ENCODE measurements at regions not wholly inside any gene's neighbourhood (a gene's known extent, or its start where the extent isn't known, plus 50 kb on each side); places are given as distances from the start of the nearest gene placed in this dataset.

GRCh38 chr20:11144114-11144950, 470.5 kb upstream of the JAG1 start:
- no peak overlapping the region for H2AFZ ChIP-seq
- DNase-seq: no peak

GRCh38 chr20:11145616-11146015, 471.8 kb upstream of the JAG1 start:
- no peak overlapping the region for H3K4me3 ChIP-seq
- H3K27me3 ChIP-seq (ENCODE audit: insufficient read depth, low read depth): no peaks in the 10 kb centered on the region
- no peak overlapping the region for H3K27ac ChIP-seq
- POLR2A ChIA-PET (ENCODE audit: unreplicated experiment): no interaction called here
- no peak for TF ChIP-seq CTCF (conservative IDR thresholded peaks at IDR 0.05)
- no peak for TF ChIP-seq EZH2 (IDR thresholded peaks at IDR 0.05; ENCODE audit: low read depth)
- H3K4me1 ChIP-seq (replicated peaks; ENCODE audit: insufficient read depth): 0 out of 2 replicates have a peak, but pooled peaks cover 2% of the 10 kb centered on the region
- no peak for DNase-seq
- no peaks in the 10 kb centered on the region for H3K79me2 ChIP-seq (ENCODE audit: low read depth)
- H3K9me3 ChIP-seq (ENCODE audit: insufficient read depth, low read depth): no peaks in the 10 kb centered on the region
- no peaks in the 10 kb centered on the region for H4K20me1 ChIP-seq (ENCODE audit: insufficient read depth)
- no peaks in the 10 kb centered on the region for H3F3A ChIP-seq (ENCODE audit: insufficient read depth, low read depth)
- CTCF ChIA-PET: no interaction called here
- no TSS peak for BruUV-seq (replicated peaks)
- no peak overlapping the region for H2AFZ ChIP-seq
- no peaks in the 10 kb centered on the region for H3K36me3 ChIP-seq (ENCODE audit: low read depth)
- intact Hi-C loops (cut with micrococcal nuclease; ENCODE audit: unreplicated experiment): no loop called here
- H3K9me2 ChIP-seq (ENCODE audit: insufficient read depth): 0 out of 2 replicates have a peak, but pooled peaks cover 4% of the 10 kb centered on the region
- no peak overlapping the region for H3K4me2 ChIP-seq

More at GRCh38 chr20:11144114-11144950, 470.5 kb upstream of the JAG1 start:
- Histone ChIP-seq H3K27ac (no peak overlapping the region), H3K9me3 (ENCODE audit: insufficient read depth, low read depth) (no peaks in the 10 kb centered on the region), H3K9me2 (ENCODE audit: insufficient read depth) (0 out of 2 replicates have a peak, but pooled peaks cover 4% of the 10 kb centered on the region), H3K4me2 (no peak overlapping the region), H3K4me3 (no peak overlapping the region), H3F3A (ENCODE audit: insufficient read depth, low read depth) (no peaks in the 10 kb centered on the region), H3K36me3 (ENCODE audit: low read depth) (no peaks in the 10 kb centered on the region), H3K27me3 (ENCODE audit: insufficient read depth, low read depth) (no peaks in the 10 kb centered on the region), H3K79me2 (ENCODE audit: low read depth) (no peaks in the 10 kb centered on the region), H3K4me1 (replicated peaks; ENCODE audit: insufficient read depth) (0 out of 2 replicates have a peak, but pooled peaks cover 5% of the 10 kb centered on the region), H4K20me1 (ENCODE audit: insufficient read depth) (no peaks in the 10 kb centered on the region)
- ChIA-PET CTCF (no interaction called here), POLR2A (ENCODE audit: unreplicated experiment) (no interaction called here)
- intact Hi-C loops (cut with micrococcal nuclease; ENCODE audit: unreplicated experiment): no loop called here
- BruUV-seq (replicated peaks): no TSS peak
- TF ChIP-seq EZH2 (IDR thresholded peaks at IDR 0.05; ENCODE audit: low read depth) (no peak), CTCF (conservative IDR thresholded peaks at IDR 0.05) (no peak)

GRCh38 chr20:11153819-11154218, 480.0 kb upstream of the JAG1 start:
- no peaks in the 10 kb centered on the region for H3K36me3 ChIP-seq (ENCODE audit: low read depth)
- CTCF ChIA-PET: no interaction called here
- no peaks in the 10 kb centered on the region for H3K9me2 ChIP-seq (ENCODE audit: insufficient read depth)
- TF ChIP-seq CTCF (conservative IDR thresholded peaks at IDR 0.05) (no peak), EZH2 (IDR thresholded peaks at IDR 0.05; ENCODE audit: low read depth) (no peak)
- H3K4me1 ChIP-seq (replicated peaks; ENCODE audit: insufficient read depth): 0 out of 2 replicates have a peak, but pooled peaks cover 5% of the 10 kb centered on the region
- POLR2A ChIA-PET (ENCODE audit: unreplicated experiment): no interaction called here
- no peak overlapping the region for H3K4me3 ChIP-seq
- H2AFZ ChIP-seq: no peak overlapping the region
- no peaks in the 10 kb centered on the region; the same call in 1 of the 2 replicates for H3K9me3 ChIP-seq (ENCODE audit: insufficient read depth, low read depth)
- DNase-seq: peak in 1 of 2 experiments; percentile 36
- no TSS peak for BruUV-seq (replicated peaks)
- intact Hi-C loops (cut with micrococcal nuclease; ENCODE audit: unreplicated experiment): no loop called here
- H3K79me2 ChIP-seq (ENCODE audit: low read depth): no peaks in the 10 kb centered on the region
- H3K27me3 ChIP-seq (ENCODE audit: insufficient read depth, low read depth): no peaks in the 10 kb centered on the region
- no peak overlapping the region for H3K27ac ChIP-seq
- no peaks in the 10 kb centered on the region for H3F3A ChIP-seq (ENCODE audit: insufficient read depth, low read depth)
- no peak overlapping the region for H3K4me2 ChIP-seq
- no peaks in the 10 kb centered on the region for H4K20me1 ChIP-seq (ENCODE audit: insufficient read depth)
